ENCODE measurements at regions not wholly inside any gene's neighbourhood (a gene's known extent, or its start where the extent isn't known, plus 50 kb on each side); places are given as distances from the start of the nearest gene placed in this dataset.

DNA sequence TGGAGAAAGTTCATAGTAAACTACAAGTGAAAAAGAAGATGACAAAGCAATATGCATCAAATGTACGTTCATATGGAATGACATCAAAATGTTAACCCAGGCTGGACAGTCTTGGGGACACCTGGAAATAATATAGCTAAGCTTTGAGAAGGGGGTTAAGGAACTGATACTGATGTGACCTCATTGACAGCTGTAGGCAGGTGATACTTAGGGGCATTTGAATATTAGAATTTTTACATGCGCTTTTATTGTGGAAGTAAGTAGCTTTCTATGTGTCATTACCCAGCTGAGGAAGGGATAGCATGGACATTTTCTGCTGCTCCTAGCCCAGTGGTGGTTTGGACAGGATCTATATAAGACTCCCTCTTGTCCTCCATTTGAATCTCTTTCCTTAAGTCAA is 299.7 kb downstream of the CWC27 start:
- Histone ChIP-seq H3K4me3 (no peak overlapping the region), H3K4me1 (peaks cover 0 to 16% (median 10%) of the 10 kb centered on the region in 6 donors), H3K36me3 (no peaks in the 10 kb centered on the region), H3K9me3 (no peaks in the 10 kb centered on the region), H3K27ac (no peak overlapping the region), H3K27me3 (replicated peaks in 1 of 7) (no peaks in the 10 kb centered on the region)
- TF ChIP-seq, protein P1, sequence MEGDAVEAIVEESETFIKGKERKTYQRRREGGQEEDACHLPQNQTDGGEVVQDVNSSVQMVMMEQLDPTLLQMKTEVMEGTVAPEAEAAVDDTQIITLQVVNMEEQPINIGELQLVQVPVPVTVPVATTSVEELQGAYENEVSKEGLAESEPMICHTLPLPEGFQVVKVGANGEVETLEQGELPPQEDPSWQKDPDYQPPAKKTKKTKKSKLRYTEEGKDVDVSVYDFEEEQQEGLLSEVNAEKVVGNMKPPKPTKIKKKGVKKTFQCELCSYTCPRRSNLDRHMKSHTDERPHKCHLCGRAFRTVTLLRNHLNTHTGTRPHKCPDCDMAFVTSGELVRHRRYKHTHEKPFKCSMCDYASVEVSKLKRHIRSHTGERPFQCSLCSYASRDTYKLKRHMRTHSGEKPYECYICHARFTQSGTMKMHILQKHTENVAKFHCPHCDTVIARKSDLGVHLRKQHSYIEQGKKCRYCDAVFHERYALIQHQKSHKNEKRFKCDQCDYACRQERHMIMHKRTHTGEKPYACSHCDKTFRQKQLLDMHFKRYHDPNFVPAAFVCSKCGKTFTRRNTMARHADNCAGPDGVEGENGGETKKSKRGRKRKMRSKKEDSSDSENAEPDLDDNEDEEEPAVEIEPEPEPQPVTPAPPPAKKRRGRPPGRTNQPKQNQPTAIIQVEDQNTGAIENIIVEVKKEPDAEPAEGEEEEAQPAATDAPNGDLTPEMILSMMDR (IDR thresholded peaks at IDR 0.05 in 8 of 11, conservative IDR thresholded peaks at IDR 0.05 in 3 of 11): no peak
- no peak for TF ChIP-seq POLR2AphosphoS5 (IDR thresholded peaks at IDR 0.05)
- no peak for TF ChIP-seq POLR2A (IDR thresholded peaks at IDR 0.05)
- 66 to 85% (median 81%) methylated on average over 2 of the region's 2 CpGs for WGBS, 5 donors
- DNase-seq: no peak
- intact Hi-C loops (cut with DNase I; ENCODE audit: low total_unique reads): no loop called here

DNA sequence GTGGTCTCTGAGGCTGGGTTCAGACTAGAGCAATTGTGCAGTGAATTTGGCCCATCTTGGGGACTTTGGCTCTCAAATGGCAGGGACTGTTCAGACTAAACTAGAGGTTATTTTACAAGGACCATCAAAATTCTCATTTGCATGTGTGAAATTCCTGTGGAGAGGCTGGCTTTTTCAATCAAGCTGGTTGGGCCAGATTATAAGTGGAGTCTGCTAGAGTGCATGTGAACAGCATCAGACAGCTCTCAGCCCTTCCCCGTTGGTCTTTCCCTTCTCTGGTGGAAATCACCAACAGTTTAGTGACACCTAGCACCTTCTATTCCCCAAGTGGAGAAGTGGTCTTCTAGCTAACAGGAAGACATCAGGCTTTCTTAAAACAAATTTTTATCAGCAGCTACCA is 301.3 kb downstream of the CWC27 start:
- H3K36me3 ChIP-seq: no peaks in the 10 kb centered on the region
- TF ChIP-seq POLR2A (IDR thresholded peaks at IDR 0.05) (no peak), POLR2AphosphoS5 (IDR thresholded peaks at IDR 0.05) (no peak)
- TF ChIP-seq, protein P1 (IDR thresholded peaks at IDR 0.05 in 8 of 11, conservative IDR thresholded peaks at IDR 0.05 in 3 of 11): no peak
- no peaks in the 10 kb centered on the region for H3K9me3 ChIP-seq
- peaks cover 0 to 16% (median 10%) of the 10 kb centered on the region in 6 donors for H3K4me1 ChIP-seq
- 59 to 74% (median 69%) methylated on average over 1 of the region's 1 CpG for whole genome bisulfite sequencing, 5 donors
- H3K4me3 ChIP-seq: no peak overlapping the region
- H3K27me3 ChIP-seq (replicated peaks in 1 of 7): no peaks in the 10 kb centered on the region
- no peak overlapping the region for H3K27ac ChIP-seq
- intact Hi-C loops (cut with DNase I; ENCODE audit: low total_unique reads): no loop called here
- no peak for DNase-seq

DNA sequence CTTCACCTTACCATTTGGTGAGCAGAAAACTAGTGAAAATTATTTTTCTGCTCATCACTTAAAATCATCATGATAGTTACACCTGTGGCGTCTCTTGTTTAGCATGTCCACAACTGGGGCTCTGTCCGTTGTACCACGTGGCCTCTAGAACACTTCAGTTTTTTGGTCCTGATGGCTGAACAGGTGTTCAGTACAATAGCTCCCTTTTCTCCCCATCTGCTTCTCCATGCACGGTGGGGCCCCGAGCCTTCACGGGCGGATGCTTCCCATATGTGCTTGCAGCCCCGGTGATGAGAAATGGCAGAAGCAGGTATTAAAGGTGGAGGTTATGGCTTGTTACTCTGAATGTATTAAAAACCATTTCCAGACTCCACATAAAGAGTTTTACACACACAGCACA is 304.1 kb downstream of the CWC27 start:
- WGBS, 5 donors: 65 to 81% (median 76%) methylated on average over 8 of the region's 8 CpGs
- H3K4me1 ChIP-seq: peaks cover 0 to 7% (median 0%) of the 10 kb centered on the region in 6 donors
- no peaks in the 10 kb centered on the region for H3K9me3 ChIP-seq
- intact Hi-C loops (cut with DNase I; ENCODE audit: low total_unique reads): no loop called here
- no peaks in the 10 kb centered on the region for H3K36me3 ChIP-seq
- no peak overlapping the region for H3K4me3 ChIP-seq
- TF ChIP-seq POLR2AphosphoS5 (IDR thresholded peaks at IDR 0.05) (no peak), POLR2A (IDR thresholded peaks at IDR 0.05) (no peak)
- TF ChIP-seq, protein P1 (IDR thresholded peaks at IDR 0.05 in 8 of 11, conservative IDR thresholded peaks at IDR 0.05 in 3 of 11): no peak
- no peaks in the 10 kb centered on the region for H3K27me3 ChIP-seq (replicated peaks in 1 of 7)
- no peak overlapping the region for H3K27ac ChIP-seq
- peak; percentile 74 for DNase-seq

DNA sequence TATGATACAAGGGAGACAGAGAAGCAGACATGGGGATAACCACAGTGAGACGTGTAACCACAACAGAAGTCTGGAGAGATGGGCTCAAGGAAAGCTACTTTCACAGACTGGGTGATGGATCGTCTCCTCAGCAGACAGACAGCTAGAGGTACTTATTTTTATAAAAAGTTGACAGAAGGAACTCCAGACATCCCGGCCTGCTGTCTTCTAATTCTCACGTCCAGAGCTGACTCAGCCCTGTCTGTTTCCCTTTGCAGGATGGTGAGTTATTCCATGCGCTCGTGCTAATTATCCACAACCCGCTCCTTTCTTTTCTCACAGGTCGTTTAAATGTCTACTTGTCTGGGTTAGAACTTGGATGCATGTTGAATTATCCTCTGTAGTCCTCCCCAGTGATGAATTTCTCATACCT is 304.5 kb downstream of the CWC27 start:
- TF ChIP-seq POLR2A (IDR thresholded peaks at IDR 0.05) (no peak), POLR2AphosphoS5 (IDR thresholded peaks at IDR 0.05) (no peak)
- TF ChIP-seq, protein P1 (IDR thresholded peaks at IDR 0.05 in 8 of 11, conservative IDR thresholded peaks at IDR 0.05 in 3 of 11): no peak
- WGBS, 5 donors: 72 to 85% (median 76%) methylated on average over 8 of the region's 8 CpGs

More for the DNA sequence above, 304.5 kb downstream of the CWC27 start:
- Histone ChIP-seq H3K9me3 (no peaks in the 10 kb centered on the region), H3K4me3 (no peak overlapping the region), H3K4me1 (peaks cover 0 to 7% (median 0%) of the 10 kb centered on the region in 6 donors), H3K27ac (no peak overlapping the region), H3K36me3 (no peaks in the 10 kb centered on the region), H3K27me3 (replicated peaks in 1 of 7) (no peaks in the 10 kb centered on the region)
- no peak for DNase-seq
- intact Hi-C loops (cut with DNase I; ENCODE audit: low total_unique reads): no loop called here

Data from spleen (tissue), 11 donors.